H1 (cell line): ENCODE measurements at regions not wholly inside any gene's neighbourhood (a gene's known extent, or its start where the extent isn't known, plus 50 kb on each side); places are given as distances from the start of the nearest gene placed in this dataset.

ENCODE experiments used
- CTCF ChIA-PET: fragments of 300-600 bp; sonication (Branson Sonifier 250); formaldehyde crosslinking; loops from one replicate; lab custom pipeline; 2021; ENCODE audit not compliant: partially characterized antibody; lab: Charles Lee
- POLR2A ChIA-PET: fragments of 300-600 bp; sonication (Branson Sonifier 250); formaldehyde crosslinking; loops from one replicate; lab custom pipeline; 2021; ENCODE audit warnings: inconsistent platforms; ENCODE audit not compliant: partially characterized antibody; lab: Charles Lee
- DNase-seq, 2 experiments: peaks; one replicate each; pipeline versions ENCODE4 v3.0.0 to v3.0.0-alpha.2; 2010 to 2022; ENCODE audit warnings: low spot score in 2 of 2, low read depth in 1 of 2, mixed read lengths in 1 of 2
- FAIRE-seq: peaks from 2 replicates; lab custom pipeline; 2011; peaks lifted over from hg19 to GRCh38; lab: Jason Lieb, UNC
- H2AFZ ChIP-seq: 2 replicates; pipeline ENCODE4 v1.8.1; 2012; ENCODE audit warnings: low read length, inconsistent platforms
- H2AK5ac ChIP-seq: 2 replicates; pipeline ENCODE4 v1.6.1; 2013; ENCODE audit warnings: low read depth, low read length
- H2BK120ac ChIP-seq: replicated peaks from 2 replicates; pipeline ENCODE3; 2013; ENCODE audit warnings: low read depth, low read length, inconsistent platforms
- H2BK12ac ChIP-seq: 2 replicates; pipeline ENCODE4 v1.6.1; 2013; ENCODE audit warnings: low read depth, low read length
- H2BK15ac ChIP-seq: 2 replicates; pipeline ENCODE4 v1.6.1; 2013; ENCODE audit warnings: low read length
- H2BK20ac ChIP-seq: 2 replicates; pipeline ENCODE4 v1.6.1; 2013; ENCODE audit warnings: low read length
- H2BK5ac ChIP-seq: 2 replicates; pipeline ENCODE4 v1.6.1; 2013; ENCODE audit warnings: low read depth, low read length
- H3K14ac ChIP-seq: 2 replicates; pipeline ENCODE4 v1.6.1; 2013; ENCODE audit warnings: inconsistent platforms; ENCODE audit not compliant: insufficient read length
- H3K18ac ChIP-seq: 2 replicates; pipeline ENCODE4 v1.6.1; 2013; ENCODE audit warnings: low read length; ENCODE audit errors: extremely low read depth
- H3K23ac ChIP-seq: 2 replicates; pipeline ENCODE4 v1.6.1; 2013; ENCODE audit warnings: inconsistent platforms; ENCODE audit not compliant: insufficient read length
- H3K23me2 ChIP-seq: 2 replicates; pipeline ENCODE4 v1.6.1; 2013; ENCODE audit warnings: low read depth, low read length
- H3K27ac ChIP-seq: 2 replicates; pipeline ENCODE4 v1.6.1; 2011; ENCODE audit warnings: low read depth, low read length, inconsistent platforms
- H3K27me3 ChIP-seq, 4 experiments: replicated peaks in 1 of 4; 1 replicate in 1 of 4; 2 replicates in 3 of 4; pipeline versions ENCODE4 v1.6.1 to v1.8.1; 2011 to 2013; ENCODE audit warnings: low read length in 3 of 4, mild to moderate bottlenecking in 3 of 4, inconsistent platforms in 2 of 4, mixed read lengths in 2 of 4, moderate library complexity in 1 of 4; ENCODE audit not compliant: control insufficient read depth in 3 of 4, insufficient read depth in 3 of 4; ENCODE audit errors: extremely low read depth in 1 of 4
- H3K36me3 ChIP-seq, 4 experiments: 2 replicates each; pipeline versions ENCODE4 v1.6.1 to v1.8.1; 2011 to 2013; ENCODE audit warnings: mild to moderate bottlenecking in 4 of 4, low read length in 3 of 4, moderate library complexity in 2 of 4, control low read depth in 1 of 4, inconsistent platforms in 1 of 4; ENCODE audit not compliant: insufficient read depth in 4 of 4, control insufficient read depth in 2 of 4
- H3K4ac ChIP-seq: replicated peaks from 2 replicates; pipeline ENCODE3; 2013; ENCODE audit warnings: low read length, low read depth, mixed read lengths, inconsistent platforms; ENCODE audit not compliant: insufficient read length
- H3K4me1 ChIP-seq, 4 experiments: replicated peaks in 1 of 4; 1 replicate in 1 of 4; 2 replicates in 3 of 4; pipeline versions ENCODE4 v1.6.1 to v1.8.1; 2011 to 2013; ENCODE audit warnings: low read length in 3 of 4, inconsistent platforms in 2 of 4, mixed read lengths in 1 of 4; ENCODE audit not compliant: insufficient read depth in 4 of 4, control insufficient read depth in 3 of 4
- H3K4me2 ChIP-seq, 2 experiments: 2 replicates each; pipeline versions ENCODE4 v1.6.1 to v1.8.1; 2011 to 2013; ENCODE audit warnings: low read depth in 2 of 2, low read length in 2 of 2, control low read depth in 1 of 2, inconsistent platforms in 1 of 2, mild to moderate bottlenecking in 1 of 2; ENCODE audit not compliant: insufficient read depth in 1 of 2
- H3K4me3 ChIP-seq, 4 experiments: fragments of 200-600, 300-600 bp in 1 of 4; sonication (generic), shearing (Covaris generic), sonication (Bioruptor Twin) in 1 of 4; 2 replicates each; pipeline versions ENCODE4 v1.5.1 to v1.8.1; 2011 to 2016; ENCODE audit warnings: low read length in 4 of 4, low read depth in 3 of 4, control low read depth in 2 of 4, inconsistent platforms in 2 of 4, mild to moderate bottlenecking in 2 of 4, mixed read lengths in 1 of 4, moderate library complexity in 1 of 4; ENCODE audit not compliant: insufficient read depth in 2 of 4; ENCODE audit errors: extremely low read depth in 1 of 4
- H3K56ac ChIP-seq: replicated peaks from 2 replicates; pipeline ENCODE3; 2013; ENCODE audit warnings: low read depth, mild to moderate bottlenecking, mixed read lengths, low read length, inconsistent platforms; ENCODE audit not compliant: insufficient read length
- H3K79me1 ChIP-seq: 2 replicates; pipeline ENCODE4 v1.6.1; 2013; ENCODE audit warnings: low read depth, low read length, control low read depth
- H3K79me2 ChIP-seq, 2 experiments: 2 replicates each; pipeline versions ENCODE4 v1.6.1 to v1.8.1; 2012 to 2013; ENCODE audit warnings: low read length in 2 of 2, mild to moderate bottlenecking in 2 of 2, inconsistent platforms in 1 of 2; ENCODE audit not compliant: insufficient read depth in 2 of 2, control insufficient read depth in 1 of 2
- H3K9ac ChIP-seq, 4 experiments: replicated peaks in 1 of 4; 1 replicate in 1 of 4; 2 replicates in 3 of 4; pipeline versions ENCODE4 v1.6.1 to v1.8.1; 2011 to 2013; ENCODE audit warnings: low read depth in 3 of 4, low read length in 3 of 4, control low read depth in 2 of 4, mild to moderate bottlenecking in 2 of 4, moderate library complexity in 2 of 4, inconsistent platforms in 1 of 4; ENCODE audit errors: extremely low read depth in 1 of 4
- H3K9me3 ChIP-seq, 2 experiments: 2 replicates each; pipeline versions ENCODE4 v1.6.1 to v1.8.1; 2012 to 2013; ENCODE audit warnings: mild to moderate bottlenecking in 2 of 2, moderate library complexity in 2 of 2, control low read depth in 1 of 2, inconsistent platforms in 1 of 2, low read depth in 1 of 2, low read length in 1 of 2, mixed read lengths in 1 of 2; ENCODE audit not compliant: insufficient read depth in 2 of 2
- H4K20me1 ChIP-seq, 2 experiments: replicated peaks in 1 of 2; 2 replicates each; pipeline versions ENCODE3 to v1.8.1; 2011 to 2013; ENCODE audit warnings: inconsistent platforms in 2 of 2, low read length in 2 of 2, mild to moderate bottlenecking in 1 of 2; ENCODE audit not compliant: insufficient read depth in 2 of 2, control insufficient read depth in 1 of 2
- H4K5ac ChIP-seq: 2 replicates; pipeline ENCODE4 v1.6.1; 2013; ENCODE audit warnings: low read length, low read depth, mixed read lengths, inconsistent platforms; ENCODE audit not compliant: insufficient read length
- H4K8ac ChIP-seq: 2 replicates; pipeline ENCODE4 v1.8.0; 2013; ENCODE audit warnings: mild to moderate bottlenecking, moderate library complexity, low read length, inconsistent platforms; ENCODE audit not compliant: insufficient read depth; ENCODE audit errors: extremely low read depth
- H4K91ac ChIP-seq: replicated peaks from 2 replicates; pipeline ENCODE3; 2013; ENCODE audit warnings: low read length, mixed read lengths, inconsistent platforms; ENCODE audit not compliant: insufficient read length
- BRCA1 ChIP-seq: IDR thresholded peaks from 2 replicates; pipeline ENCODE4 v1.6.1; 2012; ENCODE audit warnings: low read depth, low read length, improper control_type of control experiment
- CHD2 ChIP-seq: IDR thresholded peaks from 2 replicates; pipeline ENCODE4 v1.6.1; 2012; ENCODE audit warnings: low read length, improper control_type of control experiment
- EGR1 ChIP-seq: IDR thresholded peaks from 2 replicates; pipeline ENCODE4 v1.6.1; 2011; ENCODE audit warnings: low read depth, low read length, borderline replicate concordance
- GTF2F1 ChIP-seq: IDR thresholded peaks from 2 replicates; pipeline ENCODE4 v1.6.1; 2012; ENCODE audit warnings: low read depth, low read length, improper control_type of control experiment, borderline replicate concordance
- HDAC2 ChIP-seq, 2 experiments: fragments of 300-600 bp in 1 of 2; sonication (generic) in 1 of 2; IDR thresholded peaks; 2 replicates each; pipeline ENCODE4 v1.6.1; 2011 to 2012; ENCODE audit warnings: low read depth in 2 of 2, low read length in 2 of 2, mild to moderate bottlenecking in 2 of 2, moderate library complexity in 2 of 2, borderline replicate concordance in 1 of 2, inconsistent platforms in 1 of 2
- JUN ChIP-seq: IDR thresholded peaks from 2 replicates; pipeline ENCODE4 v1.6.1; 2011; ENCODE audit warnings: low read depth, mild to moderate bottlenecking, improper control_type of control experiment, low read length
- RAD21 ChIP-seq, 2 experiments: IDR thresholded peaks in 1 of 2; conservative IDR thresholded peaks in 1 of 2; 2 replicates each; pipeline ENCODE4 v1.6.1; 2011; ENCODE audit warnings: low read depth in 2 of 2, low read length in 2 of 2, improper control_type of control experiment in 1 of 2, inconsistent platforms in 1 of 2, mild to moderate bottlenecking in 1 of 2, moderate library complexity in 1 of 2
- RFX5 ChIP-seq: IDR thresholded peaks from 2 replicates; pipeline ENCODE4 v1.6.1; 2011; ENCODE audit warnings: low read depth, low read length, improper control_type of control experiment, borderline replicate concordance
- SIX5 ChIP-seq: IDR thresholded peaks from 2 replicates; pipeline ENCODE4 v1.6.1; 2011; ENCODE audit warnings: mild to moderate bottlenecking, low read depth, low read length
- SRF ChIP-seq: IDR thresholded peaks from 2 replicates; pipeline ENCODE4 v1.6.1; 2011; ENCODE audit warnings: mild to moderate bottlenecking, low read depth, low read length, moderate library complexity
- TAF1 ChIP-seq: IDR thresholded peaks from 2 replicates; pipeline ENCODE4 v1.6.1; 2011; ENCODE audit warnings: mild to moderate bottlenecking, low read depth, low read length
- WGBS, 2 experiments: shearing (Covaris generic) in 1 of 2; methylation state at CpG; one replicate each; pipeline versions ENCODE4 v1.1.6 to v1.1.7; 2013 to 2015; ENCODE audit warnings: low lambda C conversion rate in 2 of 2, mixed read lengths in 2 of 2, inconsistent platforms in 1 of 2, low coverage in 1 of 2, missing lambda C conversion rate in 1 of 2; ENCODE audit not compliant: insufficient replicate concordance in 2 of 2, insufficient coverage in 1 of 2, insufficient read length in 1 of 2; ENCODE audit errors: extremely low coverage in 1 of 2, missing lambda C conversion rate in 1 of 2; 5-methylcytosine and 5-hydroxymethylcytosine counted together
- TF ChIP-seq, protein P1 (sequence below): IDR thresholded peaks from 2 replicates; pipeline ENCODE4 v1.6.1; 2012; ENCODE audit warnings: inconsistent platforms

DNA sequence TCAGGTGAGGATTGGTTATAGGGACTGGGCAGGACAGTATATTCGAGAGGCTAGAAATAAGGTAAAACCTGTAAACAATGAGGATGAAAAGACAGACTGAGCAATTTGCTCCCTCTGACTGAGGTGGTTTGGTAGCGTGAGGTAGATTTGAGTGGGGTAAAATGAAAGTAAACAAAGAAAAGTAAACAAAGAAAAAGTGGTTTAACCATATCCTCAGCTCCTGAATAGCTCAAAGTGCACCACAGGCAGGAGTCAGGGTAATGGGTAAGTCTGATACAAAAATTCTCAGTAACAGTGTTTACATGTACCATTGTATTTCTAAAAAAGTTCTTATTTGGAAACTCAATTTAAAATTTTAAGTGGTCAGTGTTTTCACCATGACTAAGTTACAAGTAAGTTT lies 203.1 kb upstream of the ARRDC3 start:
- POLR2A ChIA-PET: no interaction called here
- TF ChIP-seq SRF (no peak), JUN (no peak), CHD2 (no peak), TAF1 (no peak), BRCA1 (no peak), RFX5 (no peak), HDAC2 (IDR thresholded peaks at IDR 0.05; ENCODE audit: borderline replicate concordance in 1 of 2, low read depth in 2 of 2, low read length in 2 of 2) (no peak), EGR1 (no peak), GTF2F1 (no peak), RAD21 (IDR thresholded peaks at IDR 0.05 in 1 of 2, conservative IDR thresholded peaks at IDR 0.05 in 1 of 2; ENCODE audit: low read depth in 2 of 2, low read length in 2 of 2) (no peak), SIX5 (no peak)
- TF ChIP-seq, protein P1, sequence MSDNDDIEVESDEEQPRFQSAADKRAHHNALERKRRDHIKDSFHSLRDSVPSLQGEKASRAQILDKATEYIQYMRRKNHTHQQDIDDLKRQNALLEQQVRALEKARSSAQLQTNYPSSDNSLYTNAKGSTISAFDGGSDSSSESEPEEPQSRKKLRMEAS: no peak
- TF ChIP-seq, all 59 proteins: peak for 0

More for the DNA sequence above, 203.1 kb upstream of the ARRDC3 start:
- H3K4me1 ChIP-seq: no peaks in the 10 kb centered on the region
- no peak for FAIRE-seq
- no peak overlapping the region for H3K4ac ChIP-seq
- H3K27me3 ChIP-seq: no peaks in the 10 kb centered on the region
- no peak overlapping the region for H3K56ac ChIP-seq
- no peaks in the 10 kb centered on the region for H3K79me2 ChIP-seq
- no peak for DNase-seq
- no peak overlapping the region for H3K18ac ChIP-seq
- no peak overlapping the region for H3K4me2 ChIP-seq
- no peaks in the 10 kb centered on the region for H3K36me3 ChIP-seq
- H2BK5ac ChIP-seq: no peak overlapping the region
- H4K5ac ChIP-seq: no peak overlapping the region
- WGBS, 2 experiments: 83 to 100% methylated on average over 1 to 2 of the region's 2 CpGs
- no peak overlapping the region for H4K91ac ChIP-seq
- no peaks in the 10 kb centered on the region for H4K20me1 ChIP-seq
- H3K79me1 ChIP-seq: no peaks in the 10 kb centered on the region
- H2BK15ac ChIP-seq: no peak overlapping the region
- H3K27ac ChIP-seq: no peak overlapping the region
- peaks cover 2 to 25% of the 10 kb centered on the region in 2 experiments for H3K9me3 ChIP-seq
- no peak overlapping the region for H2AK5ac ChIP-seq
- no peak overlapping the region for H3K23ac ChIP-seq
- no peak overlapping the region for H2BK12ac ChIP-seq
- no peak overlapping the region for H2AFZ ChIP-seq
- no peaks in the 10 kb centered on the region for H3K23me2 ChIP-seq
- no peak overlapping the region for H2BK120ac ChIP-seq
- H3K4me3 ChIP-seq: no peak overlapping the region
- H2BK20ac ChIP-seq: no peak overlapping the region
- no peak overlapping the region for H4K8ac ChIP-seq
- CTCF ChIA-PET: no interaction called here
- H3K9ac ChIP-seq: no peak overlapping the region
- H3K14ac ChIP-seq: no peak overlapping the region
